HG03060 (cell line): ENCODE measurements at regions not wholly inside any gene's neighbourhood (a gene's known extent, or its start where the extent isn't known, plus 50 kb on each side); places are given as distances from the start of the nearest gene placed in this dataset.
"Not testable (repeated sequence)": the region's sequence is repeated elsewhere in the genome, so short reads cannot be mapped to it uniquely, and the experiment has no call there.

ENCODE experiments used
- ATAC-seq: cut with Tn5 transposase; IDR thresholded peaks from one replicate; pipeline ENCODE4 v1.9.1; 2021; ENCODE audit warnings: low read depth, moderate number of reproducible peaks; ENCODE audit not compliant: unreplicated experiment

GRCh38 chr21:32929633-32930038 is 96.1 kb upstream of the OLIG2 start:
- ATAC-seq: peak; percentile 47

DNA sequence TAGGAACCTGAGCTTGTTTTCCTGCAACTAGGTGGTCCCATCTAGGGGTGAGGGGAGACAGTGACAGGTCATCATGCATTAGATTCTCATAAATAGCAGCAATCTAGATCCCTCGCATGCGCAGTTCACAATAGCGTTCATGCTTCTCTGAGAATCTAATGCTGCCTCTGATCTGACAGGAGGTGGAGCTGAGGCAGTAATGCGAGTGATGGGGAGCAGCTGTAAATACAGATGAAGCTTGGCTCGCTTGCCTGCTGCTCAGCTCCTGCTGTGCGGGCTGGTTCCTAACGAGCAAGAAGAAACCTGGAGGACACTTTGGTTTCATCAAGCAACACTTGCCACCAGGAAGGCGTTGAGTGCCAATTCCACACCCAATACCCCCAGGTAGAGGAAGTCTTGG is 95.1 kb upstream of the OLIG2 start:
- no peak for ATAC-seq

DNA sequence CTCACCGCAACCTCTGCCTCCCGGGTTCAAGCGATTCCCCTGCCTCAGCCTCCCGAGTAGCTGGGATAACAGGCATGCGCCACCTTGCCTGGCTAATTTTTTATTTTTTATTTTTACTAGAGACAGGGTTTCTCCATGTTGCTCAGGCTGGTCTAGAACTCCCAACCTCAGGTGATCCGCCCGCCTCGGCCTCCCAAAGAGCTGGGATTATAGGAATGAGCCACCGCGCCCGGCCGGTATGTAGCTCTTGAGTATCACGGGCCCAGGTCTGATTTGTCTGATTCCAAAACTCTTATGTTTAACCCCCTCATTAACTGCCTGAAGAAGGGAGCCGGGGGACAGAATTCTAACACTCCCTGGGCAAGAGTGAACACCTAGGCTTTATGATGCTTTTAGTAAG is 91.7 kb upstream of the OLIG2 start:
- ATAC-seq: not testable (repeated sequence)

DNA sequence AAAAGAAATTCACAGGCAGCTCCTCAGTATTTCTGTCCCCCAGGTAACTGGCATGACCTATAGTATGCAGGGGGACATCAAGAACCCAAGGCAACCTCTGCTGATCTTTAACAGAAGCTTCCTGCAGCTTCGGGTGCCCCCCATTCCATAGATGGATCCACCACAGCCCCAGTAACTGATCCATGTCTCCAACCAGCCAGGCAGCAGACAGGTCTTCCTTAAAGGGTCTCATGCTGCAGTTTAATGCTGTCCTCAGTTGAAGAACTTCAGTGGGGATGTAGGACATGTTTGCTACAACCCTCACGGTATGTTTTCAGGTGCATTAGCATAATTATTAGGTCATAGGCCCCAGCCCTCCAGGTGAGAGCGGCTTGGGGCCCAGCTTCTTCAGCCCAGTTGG is 90.9 kb upstream of the OLIG2 start:
- ATAC-seq: no peak

DNA sequence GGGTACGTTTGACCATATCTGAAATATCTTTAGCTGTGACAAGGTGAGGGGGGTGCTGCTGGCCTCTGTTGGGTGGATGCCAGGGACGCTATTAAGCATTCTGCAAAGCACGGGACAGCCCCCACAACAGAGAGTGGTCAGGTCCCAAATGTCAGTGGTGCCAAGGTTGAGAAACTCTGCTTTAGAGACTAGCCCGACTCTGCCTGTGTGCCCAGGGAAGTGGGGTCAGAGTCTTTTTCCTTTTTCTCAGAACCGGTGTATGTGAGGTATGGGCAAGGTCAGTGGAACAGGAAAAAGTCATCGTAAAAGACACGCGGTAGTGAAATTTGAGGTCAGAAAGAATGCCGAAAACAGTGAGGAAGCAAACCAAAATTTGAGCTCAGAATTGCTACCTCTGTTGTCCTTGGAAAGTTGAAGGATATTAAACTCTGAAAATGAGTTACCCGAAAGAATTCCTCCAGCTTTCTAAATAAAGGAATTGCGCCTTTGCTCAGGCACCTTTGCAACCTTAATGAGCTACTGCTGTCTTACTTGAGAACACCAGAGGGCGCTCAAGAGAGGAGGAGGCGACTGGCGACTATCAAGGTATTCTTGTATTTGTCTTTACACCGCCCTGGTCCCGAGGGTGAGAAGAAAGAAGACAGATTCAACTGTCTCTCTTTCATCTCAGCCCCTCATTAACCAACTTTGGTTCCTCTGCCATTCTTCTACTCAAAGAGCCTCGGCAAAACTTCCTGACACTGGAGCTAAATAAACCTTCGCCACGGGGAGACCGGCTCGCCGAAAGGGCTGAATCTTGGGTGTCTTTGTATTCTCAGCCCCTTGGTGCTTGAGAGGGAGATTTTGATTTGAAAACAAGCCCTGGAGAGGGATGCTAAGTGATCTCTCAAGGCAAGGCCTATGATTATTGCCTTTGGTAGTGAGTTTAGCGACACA is 85.4 kb upstream of the OLIG2 start:
- ATAC-seq: no peak

- ATAC-seq: no peak
Measured at GRCh38 chr21:32941263-32941662, 84.5 kb upstream of the OLIG2 start.

DNA sequence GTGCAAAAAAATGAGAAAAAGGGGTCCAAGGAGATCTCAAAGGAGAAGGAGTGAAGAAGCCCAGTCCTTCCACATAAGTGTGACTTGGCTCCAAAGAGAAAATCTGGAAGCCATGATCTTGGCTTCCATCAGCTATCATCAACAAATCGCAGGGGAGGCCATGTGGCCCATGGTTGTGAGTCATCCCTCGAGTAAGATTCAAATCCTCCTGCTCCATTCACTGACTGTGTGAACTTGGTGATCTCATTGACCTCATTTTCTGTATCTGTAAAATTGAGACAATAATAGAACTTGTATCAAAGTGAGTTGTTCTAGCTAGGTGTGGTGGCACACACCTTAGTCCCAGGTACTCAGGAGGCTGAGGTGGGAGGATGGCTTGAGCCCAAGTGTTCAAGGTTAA is 79.1 kb upstream of the OLIG2 start:
- no peak for ATAC-seq

GRCh38 chr21:32947736-32948135 is 78.0 kb upstream of the OLIG2 start:
- no peak for ATAC-seq

DNA sequence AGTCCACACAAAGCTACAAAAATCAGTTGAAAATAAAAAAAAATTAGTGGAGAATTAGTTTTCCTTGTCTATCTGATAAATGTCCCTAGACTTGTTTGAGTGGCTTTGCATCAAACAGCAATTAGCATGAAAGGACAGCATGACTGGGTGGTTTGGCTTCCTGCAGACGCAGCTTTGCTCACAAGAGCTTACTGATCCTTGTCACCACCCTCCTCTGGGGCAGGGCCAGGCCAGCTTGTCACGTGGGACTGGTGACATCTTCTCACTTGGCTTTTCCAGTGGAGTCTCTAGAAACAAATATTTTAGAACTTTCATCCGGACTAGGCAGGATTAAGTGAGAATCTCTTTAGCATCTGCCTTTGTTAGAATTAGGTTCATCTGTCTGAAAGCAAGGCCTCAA is 76.0 kb upstream of the OLIG2 start:
- no peak for ATAC-seq

DNA sequence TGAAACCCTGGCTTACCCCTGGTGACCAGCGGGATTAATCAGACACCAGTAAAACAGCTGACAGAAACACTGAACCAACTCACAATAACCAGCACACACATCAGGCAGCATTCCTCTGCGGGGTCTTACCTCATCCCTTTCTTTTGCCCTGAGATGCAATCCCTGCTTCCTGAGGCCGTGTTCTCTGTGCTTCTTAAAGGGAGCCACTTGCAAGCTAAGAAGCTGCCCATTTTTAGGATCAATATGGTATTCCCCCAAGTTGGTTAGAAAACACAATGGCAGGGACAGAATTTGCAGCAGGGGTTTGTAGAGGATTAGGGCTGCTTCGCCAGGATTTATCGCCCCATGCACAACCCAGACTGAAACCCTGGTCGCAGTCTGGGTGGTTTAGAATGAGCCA is 74.7 kb upstream of the OLIG2 start:
- no peak for ATAC-seq

DNA sequence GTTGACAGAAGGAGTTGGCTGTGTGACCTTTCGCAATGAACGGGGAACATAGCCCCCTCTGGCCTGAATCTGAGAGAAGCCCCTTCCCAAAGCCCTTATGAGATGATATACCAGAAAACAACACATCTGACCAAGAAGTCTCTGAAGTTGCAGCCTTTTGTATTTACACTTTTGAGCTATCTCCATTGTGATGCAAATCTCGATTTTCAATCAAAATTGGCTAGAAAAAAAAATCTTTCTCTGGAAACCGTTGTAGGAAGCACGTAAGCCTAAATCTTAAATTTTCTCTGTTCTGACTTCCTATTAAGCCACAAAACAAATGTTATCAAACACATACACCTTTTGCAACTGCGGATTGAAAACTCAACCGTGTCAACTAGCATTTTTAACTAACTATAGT is 71.4 kb upstream of the OLIG2 start:
- no peak for ATAC-seq

DNA sequence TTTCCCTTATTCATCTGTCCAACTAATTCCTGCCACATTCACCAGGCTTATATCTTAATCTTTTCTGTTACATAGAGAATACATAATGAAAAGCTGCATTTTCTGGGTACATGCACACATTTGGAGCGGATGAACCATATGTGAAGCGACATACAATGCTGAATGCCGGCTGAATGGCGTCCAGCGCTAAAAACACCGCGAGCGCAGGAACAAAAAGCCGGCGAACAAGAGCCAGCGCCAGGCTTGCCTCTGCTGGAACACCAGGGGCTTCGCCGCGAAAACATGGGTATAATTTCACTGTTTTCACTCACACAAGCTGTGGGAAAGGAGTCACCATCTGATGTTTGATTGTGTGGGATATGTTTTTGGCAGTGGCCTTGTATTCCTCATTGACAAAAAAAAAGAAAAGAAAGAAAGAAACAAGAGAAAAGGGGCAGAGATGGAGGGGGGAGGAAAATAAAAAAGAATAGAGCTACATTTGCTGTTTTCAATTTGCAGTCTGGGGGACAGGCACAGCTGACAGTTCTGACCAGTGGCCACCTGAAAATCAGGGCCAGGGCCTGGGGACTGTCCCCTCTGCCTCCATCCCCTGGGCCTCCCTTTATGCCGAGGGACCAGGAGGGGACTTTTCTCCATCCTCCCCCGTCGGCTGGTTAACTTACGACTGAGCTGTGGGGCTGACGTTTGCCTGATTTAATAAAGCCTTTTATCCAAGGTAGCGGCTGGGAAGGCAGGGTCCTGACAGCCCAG is 70.2 kb upstream of the OLIG2 start:
- ATAC-seq: no peak

GRCh38 chr21:32956061-32956656 is 69.6 kb upstream of the OLIG2 start:
- ATAC-seq: no peak

- no peak for ATAC-seq
Measured at GRCh38 chr21:32957545-32957944, 68.2 kb upstream of the OLIG2 start.

- ATAC-seq: no peak
Measured at GRCh38 chr21:32958288-32959002, 67.3 kb upstream of the OLIG2 start.

GRCh38 chr21:32962268-32962667 is 63.5 kb upstream of the OLIG2 start:
- no peak for ATAC-seq

DNA sequence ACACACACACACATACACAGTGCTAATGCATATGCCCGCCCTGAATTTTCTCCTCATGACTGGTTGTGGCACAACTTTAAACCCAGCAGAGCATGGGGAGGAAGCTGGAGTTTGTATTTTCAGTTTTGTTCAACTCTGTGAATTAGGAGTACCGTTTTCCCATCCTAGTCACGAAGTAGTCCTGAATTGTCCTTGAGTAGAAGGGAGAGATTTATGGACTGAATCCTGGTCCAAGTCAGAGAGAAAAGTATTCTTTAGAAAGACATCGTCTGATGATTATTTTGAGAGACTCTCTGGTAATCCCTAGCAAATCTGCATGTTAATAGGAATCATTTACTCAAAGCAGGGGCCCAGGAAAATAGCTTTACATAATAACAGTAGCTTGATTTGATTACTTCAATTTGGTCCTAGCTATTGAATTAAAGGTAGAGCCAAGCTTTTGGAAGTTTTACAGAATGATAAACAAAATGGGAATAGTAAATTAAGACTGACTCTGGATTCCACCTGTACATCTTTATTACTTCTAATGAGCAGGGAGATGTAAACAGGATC is 60.5 kb upstream of the OLIG2 start:
- no peak for ATAC-seq

- no peak for ATAC-seq
Measured at GRCh38 chr21:32966120-32966519, 59.6 kb upstream of the OLIG2 start.

DNA sequence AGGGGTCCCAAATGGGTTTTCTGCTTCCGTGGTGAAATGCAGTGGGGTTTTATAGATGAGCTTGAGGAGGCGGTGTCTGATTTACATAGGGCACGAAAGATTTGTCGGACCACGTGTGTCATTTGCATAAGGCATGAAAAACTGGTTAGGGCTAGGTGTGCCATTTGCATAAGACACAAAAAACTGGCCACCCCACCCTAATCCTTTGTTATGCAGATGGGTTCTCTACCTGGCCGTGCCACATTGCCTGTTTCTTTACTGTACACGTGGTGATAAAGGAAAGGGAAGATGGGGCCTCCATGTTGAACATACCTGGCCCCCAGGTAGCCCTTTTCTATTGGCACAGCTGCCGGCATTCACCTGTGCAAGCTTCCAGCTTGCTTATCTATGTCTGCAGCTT is 57.6 kb upstream of the OLIG2 start:
- ATAC-seq: not testable (repeated sequence)

DNA sequence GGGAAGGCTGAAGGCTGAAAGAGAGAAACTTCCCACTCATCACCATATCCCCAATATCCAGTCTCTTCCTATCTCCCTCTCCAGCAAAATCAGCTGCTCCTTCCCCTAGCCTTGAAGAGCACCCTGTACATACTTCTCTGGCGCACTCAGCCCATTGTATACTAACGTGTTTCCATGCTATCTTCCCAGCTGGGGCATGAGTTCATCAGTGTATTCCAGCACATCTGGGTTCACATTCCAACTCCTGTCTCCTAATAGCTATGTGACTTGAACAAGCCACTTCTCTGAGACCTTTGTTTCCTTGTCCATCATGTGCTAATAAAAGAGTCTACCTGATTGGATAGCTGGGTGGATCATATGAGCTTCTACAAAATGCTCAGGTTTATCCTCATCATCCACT is 51.1 kb upstream of the OLIG2 start:
- ATAC-seq: no peak
